ENCODE measurements at regions not wholly inside any gene's neighbourhood (a gene's known extent, or its start where the extent isn't known, plus 50 kb on each side); places are given as distances from the start of the nearest gene placed in this dataset.
"Not testable (repeated sequence)": the region's sequence is repeated elsewhere in the genome, so short reads cannot be mapped to it uniquely, and the experiment has no call there.

- DNase-seq (ENCODE audit: low spot score); in situ Hi-C loops (cut with MboI; ENCODE audit: low pct_unique_long_range_greater_than_20kb, low sequenced_read_pairs, unreplicated experiment): not testable (repeated sequence)
Measured at GRCh38 chrX:79026742-79027141, 81.6 kb downstream of the P2RY10 start.

DNA sequence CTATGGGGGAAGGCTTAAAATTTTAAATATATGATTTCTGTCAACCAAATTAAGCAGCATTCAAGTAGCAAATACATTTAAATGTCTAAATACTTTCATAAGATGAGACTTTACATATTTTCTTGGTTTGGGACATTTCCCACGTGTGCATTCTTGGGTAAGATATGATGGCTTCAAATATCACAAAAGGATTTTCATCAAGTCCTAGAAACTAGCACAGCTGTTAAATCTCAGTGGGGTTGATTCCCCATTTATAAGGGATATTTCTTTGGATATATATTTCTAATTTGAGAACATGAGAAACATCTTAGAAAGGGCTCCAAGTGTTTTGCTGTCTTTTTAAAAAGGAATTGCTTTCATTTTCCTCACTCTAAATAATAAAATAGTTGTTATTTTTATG, 90.2 kb downstream of the P2RY10 start:
- in situ Hi-C loops (cut with MboI; ENCODE audit: low pct_unique_long_range_greater_than_20kb, low sequenced_read_pairs, unreplicated experiment) = no loop called here
- no peak for DNase-seq (ENCODE audit: low spot score)
- TF ChIP-seq, protein P1, sequence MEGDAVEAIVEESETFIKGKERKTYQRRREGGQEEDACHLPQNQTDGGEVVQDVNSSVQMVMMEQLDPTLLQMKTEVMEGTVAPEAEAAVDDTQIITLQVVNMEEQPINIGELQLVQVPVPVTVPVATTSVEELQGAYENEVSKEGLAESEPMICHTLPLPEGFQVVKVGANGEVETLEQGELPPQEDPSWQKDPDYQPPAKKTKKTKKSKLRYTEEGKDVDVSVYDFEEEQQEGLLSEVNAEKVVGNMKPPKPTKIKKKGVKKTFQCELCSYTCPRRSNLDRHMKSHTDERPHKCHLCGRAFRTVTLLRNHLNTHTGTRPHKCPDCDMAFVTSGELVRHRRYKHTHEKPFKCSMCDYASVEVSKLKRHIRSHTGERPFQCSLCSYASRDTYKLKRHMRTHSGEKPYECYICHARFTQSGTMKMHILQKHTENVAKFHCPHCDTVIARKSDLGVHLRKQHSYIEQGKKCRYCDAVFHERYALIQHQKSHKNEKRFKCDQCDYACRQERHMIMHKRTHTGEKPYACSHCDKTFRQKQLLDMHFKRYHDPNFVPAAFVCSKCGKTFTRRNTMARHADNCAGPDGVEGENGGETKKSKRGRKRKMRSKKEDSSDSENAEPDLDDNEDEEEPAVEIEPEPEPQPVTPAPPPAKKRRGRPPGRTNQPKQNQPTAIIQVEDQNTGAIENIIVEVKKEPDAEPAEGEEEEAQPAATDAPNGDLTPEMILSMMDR (IDR thresholded peaks at IDR 0.05; ENCODE audit: extremely low read depth, insufficient read depth, missing control alignments) = no peak

DNA sequence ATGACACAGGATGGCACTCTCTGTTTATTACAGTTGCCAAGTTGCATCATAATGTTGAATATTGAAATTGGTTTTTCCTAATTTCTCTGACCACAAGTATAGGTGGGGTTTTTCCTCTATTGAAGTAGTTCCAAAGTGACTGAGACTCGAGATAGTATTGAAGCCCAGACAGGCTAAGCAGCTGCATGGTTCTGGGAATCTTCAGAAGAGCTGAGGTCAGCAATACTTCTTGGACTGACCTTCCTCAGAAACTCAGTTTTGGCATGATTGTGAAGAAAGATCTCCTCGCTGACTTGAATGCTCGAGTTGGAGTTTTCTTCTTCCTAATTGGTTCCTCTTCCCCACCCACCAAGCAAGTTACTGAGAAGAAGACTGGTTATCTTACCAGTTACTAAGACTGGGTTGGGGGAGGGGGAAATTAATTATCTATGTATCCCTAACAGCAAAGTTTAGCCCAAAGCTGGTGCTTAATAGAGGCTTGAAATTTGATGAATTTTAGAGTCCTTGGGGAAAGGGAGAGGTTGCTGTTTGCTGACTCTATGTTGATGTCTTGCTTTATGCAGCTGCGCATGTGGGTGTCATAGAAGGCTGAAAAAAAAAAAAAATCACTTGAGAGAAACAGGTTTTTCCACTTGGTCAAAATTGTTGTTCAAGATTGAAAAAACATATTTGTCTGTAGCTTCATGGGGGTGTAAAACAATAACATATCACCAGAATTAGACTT, 91.1 kb downstream of the P2RY10 start:
- in situ Hi-C loops (cut with MboI; ENCODE audit: low pct_unique_long_range_greater_than_20kb, low sequenced_read_pairs, unreplicated experiment) = no loop called here
- TF ChIP-seq, protein P1 (IDR thresholded peaks at IDR 0.05; ENCODE audit: extremely low read depth, insufficient read depth, missing control alignments) = no peak
- no peak for DNase-seq (ENCODE audit: low spot score)

GRCh38 chrX:79065696-79066095, 78.8 kb upstream of the GPR174 start:
- in situ Hi-C loops (cut with MboI; ENCODE audit: low pct_unique_long_range_greater_than_20kb, low sequenced_read_pairs, unreplicated experiment) = loop anchor here (25.0 kb wide), 1 partner anchor 503 kb away; no protein-coding TSS in a partner anchor
- TF ChIP-seq, protein P1 (IDR thresholded peaks at IDR 0.05; ENCODE audit: extremely low read depth, insufficient read depth, missing control alignments) = no peak
- DNase-seq (ENCODE audit: low spot score) = no peak

GRCh38 chrX:79078114-79078513, 66.4 kb upstream of the GPR174 start:
- DNase-seq (ENCODE audit: low spot score) = no peak
- TF ChIP-seq, protein P1 (IDR thresholded peaks at IDR 0.05; ENCODE audit: extremely low read depth, insufficient read depth, missing control alignments) = no peak
- in situ Hi-C loops (cut with MboI; ENCODE audit: low pct_unique_long_range_greater_than_20kb, low sequenced_read_pairs, unreplicated experiment) = no loop called here

DNA sequence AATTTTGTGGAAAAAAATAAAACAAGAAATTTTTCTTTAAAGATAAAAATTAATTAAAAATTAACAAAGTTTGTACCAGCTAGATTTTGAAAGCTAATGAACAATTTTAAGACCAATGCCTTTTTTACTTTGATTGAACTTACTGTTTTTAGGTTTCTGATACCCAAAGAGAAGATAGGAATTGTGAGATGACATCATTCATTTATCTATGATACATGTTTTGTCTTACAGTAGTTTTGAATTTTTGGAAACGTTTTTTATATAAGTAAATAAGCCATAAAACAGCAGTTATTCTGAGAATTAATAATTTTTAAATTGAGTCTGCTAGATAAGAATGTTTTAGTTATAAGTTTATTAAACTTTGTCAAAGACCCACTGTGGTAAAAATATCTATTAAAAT, 65.0 kb upstream of the GPR174 start:
- in situ Hi-C loops (cut with MboI; ENCODE audit: low pct_unique_long_range_greater_than_20kb, low sequenced_read_pairs, unreplicated experiment) = no loop called here
- DNase-seq (ENCODE audit: low spot score) = no peak
- TF ChIP-seq, protein P1 (IDR thresholded peaks at IDR 0.05; ENCODE audit: extremely low read depth, insufficient read depth, missing control alignments) = no peak

DNA sequence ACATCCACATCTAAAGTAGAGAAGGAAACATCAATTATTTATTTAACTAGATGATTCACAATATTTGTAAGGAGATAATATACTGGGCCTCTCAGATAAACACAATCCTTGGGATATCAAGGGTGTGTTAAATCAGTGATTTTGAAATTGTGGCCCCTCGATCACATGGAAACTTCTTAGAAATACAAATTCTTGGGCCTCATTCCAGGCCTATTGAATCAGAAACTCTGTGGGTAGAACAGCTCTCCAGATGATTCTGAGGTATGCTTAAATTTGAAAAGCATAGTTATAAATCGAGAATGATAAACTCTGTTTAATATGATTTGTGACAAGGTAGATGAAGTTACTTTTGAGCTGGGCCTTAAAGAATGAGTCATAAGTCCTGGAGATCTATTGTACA, 64.3 kb upstream of the GPR174 start:
- in situ Hi-C loops (cut with MboI; ENCODE audit: low pct_unique_long_range_greater_than_20kb, low sequenced_read_pairs, unreplicated experiment) = no loop called here
- DNase-seq (ENCODE audit: low spot score) = no peak
- TF ChIP-seq, protein P1 (IDR thresholded peaks at IDR 0.05; ENCODE audit: extremely low read depth, insufficient read depth, missing control alignments) = no peak
